ENCODE measurements at regions not wholly inside any gene's neighbourhood (a gene's known extent, or its start where the extent isn't known, plus 50 kb on each side); places are given as distances from the start of the nearest gene placed in this dataset.

- H3K27me3 ChIP-seq = no peaks in the 10 kb centered on the region
- intact Hi-C loops (cut with DNase I) = no loop called here
- TF ChIP-seq CTCF (IDR thresholded peaks at IDR 0.05) = no peak
- ATAC-seq (no peak), DNase-seq (no peak)
- no peak overlapping the region for H3K4me3 ChIP-seq
- no peaks in the 10 kb centered on the region for H3K36me3 ChIP-seq
- H3K27ac ChIP-seq = no peak overlapping the region
- H3K4me1 ChIP-seq = peaks cover 0 to 7% of the 10 kb centered on the region in 2 donors
- no peaks in the 10 kb centered on the region for H3K9me3 ChIP-seq
Measured at GRCh38 chr2:136167721-136168475, 49.9 kb upstream of the CXCR4 start.

Data from left lung (tissue), 4 donors.